Endothelial cell of hepatic sinusoid (primary cell): ENCODE measurements at regions not wholly inside any gene's neighbourhood (a gene's known extent, or its start where the extent isn't known, plus 50 kb on each side); places are given as distances from the start of the nearest gene placed in this dataset.

Experiments
- in situ Hi-C: cut with HindIII; loops from 2 replicates; pipeline ENCODE4 v1.10.0; 2017; ENCODE audit warnings: low sequenced_read_pairs

- in situ Hi-C loops, result loop anchor here (25.0 kb wide), 2 partner anchors 702 to 1027 kb away; no protein-coding TSS in a partner anchor
Observed at GRCh38 chr16:73213732-73214455, 166.0 kb upstream of the ZFHX3 start.

GRCh38 chr16:73212431-73212830 lies 164.5 kb upstream of the ZFHX3 start:
- in situ Hi-C loops, result loop anchor here (25.0 kb wide), 2 partner anchors 700 to 1025 kb away; no protein-coding TSS in a partner anchor

DNA sequence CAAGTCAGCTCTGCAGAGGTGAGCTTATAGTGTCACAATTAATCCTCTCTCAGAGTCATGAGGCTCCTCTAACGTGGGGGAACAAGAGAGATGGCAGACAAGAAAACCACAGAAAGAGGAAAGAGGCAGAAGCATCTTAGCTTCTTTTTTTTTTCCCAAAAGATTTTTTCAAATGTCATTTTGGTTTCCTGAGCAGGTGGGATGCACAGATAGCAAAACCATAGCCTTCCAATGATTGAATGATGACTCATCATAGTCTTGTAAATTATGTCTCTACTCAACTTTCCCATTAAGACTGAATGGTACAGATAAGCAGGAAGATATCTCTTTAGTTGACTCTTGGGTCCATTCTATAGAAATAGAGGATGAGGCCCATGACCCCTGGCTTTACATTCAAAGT lies 162.8 kb upstream of the ZFHX3 start:
- in situ Hi-C loops, result loop anchor here (25.0 kb wide), 2 partner anchors 698 to 1023 kb away; no protein-coding TSS in a partner anchor

GRCh38 chr16:73210084-73210483 lies 162.2 kb upstream of the ZFHX3 start:
- in situ Hi-C loops, result loop anchor here (25.0 kb wide), 2 partner anchors 698 to 1023 kb away; no protein-coding TSS in a partner anchor

DNA sequence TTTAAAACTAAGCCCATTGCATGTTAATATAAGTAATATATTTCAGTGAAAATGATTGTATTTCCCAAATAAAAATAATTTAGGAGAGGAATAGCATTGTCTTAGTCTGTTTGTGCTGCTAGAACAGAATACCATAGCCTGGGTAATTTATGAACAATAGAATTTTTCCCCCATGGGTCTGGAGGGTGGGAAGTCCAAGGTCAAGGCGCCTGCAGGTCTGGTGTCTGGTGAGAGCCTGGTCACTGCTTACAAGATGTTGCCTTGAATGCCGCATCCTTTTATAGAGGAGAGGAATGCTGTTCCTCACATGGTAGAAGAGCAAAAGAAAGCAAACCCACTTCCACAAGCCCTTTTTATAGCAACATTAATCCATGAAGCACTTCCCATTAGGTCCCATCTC lies 161.3 kb upstream of the ZFHX3 start:
- in situ Hi-C loops, result loop anchor here (25.0 kb wide), 2 partner anchors 697 to 1022 kb away; no protein-coding TSS in a partner anchor

DNA sequence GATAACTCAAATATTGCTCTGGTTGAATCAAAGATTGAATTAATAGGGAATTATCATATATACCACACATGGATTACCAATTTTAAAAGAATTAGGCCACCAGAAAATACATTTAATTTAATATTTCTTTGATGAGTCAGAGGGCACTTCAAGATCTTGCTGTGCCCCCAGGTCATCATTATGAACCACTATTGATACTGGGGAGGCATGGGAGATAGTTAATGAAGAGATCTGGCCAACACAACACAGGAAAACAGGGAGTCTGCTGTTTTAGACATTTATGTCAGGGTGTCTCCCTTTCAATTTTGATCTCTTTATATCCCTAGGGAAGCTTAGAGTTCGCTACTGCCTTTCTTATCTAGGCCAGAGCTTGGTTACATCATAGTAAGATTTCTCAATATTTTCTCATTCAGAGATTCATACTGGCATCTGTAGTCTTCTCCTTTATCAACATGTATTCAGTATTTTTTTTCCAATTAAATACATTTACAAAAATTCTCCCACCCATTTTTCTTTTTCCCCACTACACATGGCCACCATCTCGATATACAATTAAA lies 158.3 kb upstream of the ZFHX3 start:
- in situ Hi-C loops, result loop anchor here (25.0 kb wide), 2 partner anchors 694 to 1019 kb away; no protein-coding TSS in a partner anchor

DNA sequence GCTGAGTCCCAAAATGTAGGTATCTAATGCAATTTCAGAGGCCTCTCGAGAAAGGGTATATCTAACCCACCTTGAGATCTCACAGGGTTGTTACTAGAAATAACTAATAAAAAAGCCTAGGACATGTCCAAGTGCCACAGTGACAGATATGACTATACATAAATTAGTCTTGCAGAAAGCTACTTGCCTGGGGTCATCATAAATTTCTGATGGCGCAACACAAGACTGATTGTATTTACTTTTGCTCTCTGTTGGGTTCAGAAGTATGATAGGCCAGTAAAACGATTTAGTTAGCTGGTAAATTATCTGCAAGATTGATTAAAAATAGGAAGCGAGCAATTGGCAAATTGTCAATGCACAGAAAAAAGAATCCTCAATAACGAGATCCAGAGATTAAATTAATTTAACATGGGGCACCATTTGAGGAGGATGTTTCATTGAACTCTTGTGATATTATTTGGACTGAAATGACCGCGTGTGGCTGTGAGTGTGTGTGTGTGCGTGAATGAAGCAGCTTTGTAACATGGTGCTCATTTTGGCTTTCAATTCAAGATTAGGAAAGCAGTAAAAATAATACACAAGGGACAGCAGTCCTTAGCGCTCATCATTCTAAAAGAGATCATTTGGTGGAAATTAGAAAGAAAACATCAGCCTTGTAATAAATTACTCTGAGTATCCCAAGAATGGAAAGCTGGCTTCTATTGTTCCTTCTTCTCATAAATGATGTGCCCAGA lies 157.4 kb upstream of the ZFHX3 start:
- in situ Hi-C loops, result loop anchor here (25.0 kb wide), 2 partner anchors 693 to 1018 kb away; no protein-coding TSS in a partner anchor

GRCh38 chr16:73204359-73205152 lies 156.6 kb upstream of the ZFHX3 start:
- in situ Hi-C loops, result loop anchor here (25.0 kb wide), 2 partner anchors 692 to 1017 kb away; no protein-coding TSS in a partner anchor

GRCh38 chr16:73202161-73202729 lies 154.3 kb upstream of the ZFHX3 start:
- in situ Hi-C loops, result loop anchor here (25.0 kb wide), 2 partner anchors 690 to 1015 kb away; no protein-coding TSS in a partner anchor

- in situ Hi-C loops, result no loop called here
Observed at GRCh38 chr16:73199214-73199613, 151.3 kb upstream of the ZFHX3 start.

GRCh38 chr16:73198481-73198880 lies 150.6 kb upstream of the ZFHX3 start:
- in situ Hi-C loops, result no loop called here

- in situ Hi-C loops, result no loop called here
Observed at GRCh38 chr16:73197598-73197997, 149.7 kb upstream of the ZFHX3 start.

DNA sequence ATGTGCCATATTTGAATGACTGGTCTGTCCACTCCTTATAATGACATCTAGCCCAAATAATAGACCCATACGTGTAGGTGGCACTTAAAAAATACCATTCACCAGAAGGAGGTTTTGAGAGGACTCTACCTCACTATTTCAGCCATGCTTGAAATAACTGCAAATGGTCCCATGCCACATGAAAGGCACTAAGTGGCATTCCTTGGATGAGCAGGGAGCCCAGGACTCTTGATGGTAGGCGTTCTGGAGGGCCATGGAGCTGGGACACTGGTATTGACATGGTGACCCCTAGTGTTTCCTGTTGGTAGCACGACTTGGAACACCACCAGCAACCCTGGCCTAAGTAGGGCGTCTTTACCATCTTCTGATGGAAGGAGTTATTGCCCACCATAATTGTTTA lies 148.7 kb upstream of the ZFHX3 start:
- in situ Hi-C loops, result no loop called here

GRCh38 chr16:73193464-73193863 lies 145.5 kb upstream of the ZFHX3 start:
- in situ Hi-C loops, result loop anchor here (5.0 kb wide), 1 partner anchor 84 kb away; no protein-coding TSS in a partner anchor

GRCh38 chr16:73192232-73192894 lies 144.4 kb upstream of the ZFHX3 start:
- in situ Hi-C loops, result loop anchor here (5.0 kb wide), 1 partner anchor 85 kb away; no protein-coding TSS in a partner anchor

DNA sequence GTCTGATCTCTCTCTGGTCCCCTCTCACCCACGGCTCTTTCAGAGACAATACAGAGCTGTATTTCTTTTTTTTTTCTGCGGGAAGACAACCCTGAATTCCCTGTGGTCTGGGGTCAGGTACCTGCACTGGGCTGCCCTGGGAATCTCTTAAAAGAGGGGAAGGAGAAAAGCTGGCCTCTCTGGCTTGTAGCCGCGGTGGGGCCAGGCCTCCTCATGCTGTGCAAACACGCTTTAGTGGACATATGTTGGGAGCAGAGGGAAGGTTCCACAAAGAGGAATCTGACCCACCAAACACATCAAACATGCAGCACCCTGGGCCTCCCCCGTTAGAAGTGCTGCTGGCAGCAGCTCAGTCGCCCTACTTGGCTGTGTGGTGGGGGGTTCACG lies 143.7 kb upstream of the ZFHX3 start:
- in situ Hi-C loops, result loop anchor here (5.0 kb wide), 1 partner anchor 86 kb away; no protein-coding TSS in a partner anchor

GRCh38 chr16:73190688-73191659 lies 143.0 kb upstream of the ZFHX3 start:
- in situ Hi-C loops, result loop anchor here (5.0 kb wide), 1 partner anchor 86 kb away; no protein-coding TSS in a partner anchor

DNA sequence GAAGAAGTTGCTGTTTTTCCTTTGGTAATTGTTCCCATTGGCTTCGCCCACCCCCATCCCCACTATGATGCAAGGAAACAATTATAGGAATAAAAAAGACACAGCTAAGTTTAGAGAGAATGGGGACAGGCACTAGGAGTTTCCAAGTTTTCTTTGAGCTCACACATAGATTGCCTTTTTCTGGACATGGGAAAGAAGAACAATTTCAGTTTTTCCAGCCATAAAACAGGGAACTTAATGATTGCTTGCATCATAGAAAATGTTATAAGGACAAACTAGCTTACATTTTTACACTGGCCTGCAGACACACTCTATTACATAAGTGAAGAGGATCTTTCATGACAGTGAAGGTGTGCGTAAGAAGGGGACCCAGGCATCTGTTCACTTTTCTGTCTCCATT lies 142.3 kb upstream of the ZFHX3 start:
- in situ Hi-C loops, result loop anchor here (5.0 kb wide), 1 partner anchor 87 kb away; no protein-coding TSS in a partner anchor
